ENCODE measurements at regions not wholly inside any gene's neighbourhood (a gene's known extent, or its start where the extent isn't known, plus 50 kb on each side); places are given as distances from the start of the nearest gene placed in this dataset.

- DNase-seq (ENCODE audit: low read depth), result no peak
- TF ChIP-seq CTCF (conservative IDR thresholded peaks at IDR 0.05; ENCODE audit: low read length), result no peak
- no peak overlapping the region for H3K4me3 ChIP-seq (ENCODE audit: low read length)
These were observed 86.4 kb upstream of the TIAM2 start for GRCh38 chr6:154908723-154909122.

DNA sequence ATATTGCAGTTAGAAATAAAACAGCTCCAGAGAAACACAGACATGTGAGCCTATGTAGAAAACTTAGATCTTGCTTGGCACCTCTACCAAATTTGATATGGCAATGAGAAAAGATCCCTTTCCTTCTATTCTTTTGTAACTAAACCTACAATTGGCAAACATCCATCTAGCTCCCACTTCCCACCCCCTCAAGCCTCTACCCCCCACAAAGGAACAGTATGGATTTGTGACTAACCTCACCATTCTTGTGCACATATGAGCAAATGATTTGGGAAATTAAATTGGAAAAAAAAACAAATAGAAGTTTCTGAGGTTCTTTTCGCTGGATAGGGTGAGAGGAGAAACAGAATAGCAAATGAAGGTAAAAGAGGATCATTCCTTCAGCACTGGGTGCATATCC lies 85.8 kb upstream of the TIAM2 start:
- no peak for TF ChIP-seq CTCF (conservative IDR thresholded peaks at IDR 0.05; ENCODE audit: low read length)
- DNase-seq (ENCODE audit: low read depth), result no peak
- no peak overlapping the region for H3K4me3 ChIP-seq (ENCODE audit: low read length)

GRCh38 chr6:154909821-154910220 lies 85.3 kb upstream of the TIAM2 start:
- peak; percentile 77 for DNase-seq (ENCODE audit: low read depth)
- H3K4me3 ChIP-seq (ENCODE audit: low read length), result no peak overlapping the region
- no peak for TF ChIP-seq CTCF (conservative IDR thresholded peaks at IDR 0.05; ENCODE audit: low read length)

DNA sequence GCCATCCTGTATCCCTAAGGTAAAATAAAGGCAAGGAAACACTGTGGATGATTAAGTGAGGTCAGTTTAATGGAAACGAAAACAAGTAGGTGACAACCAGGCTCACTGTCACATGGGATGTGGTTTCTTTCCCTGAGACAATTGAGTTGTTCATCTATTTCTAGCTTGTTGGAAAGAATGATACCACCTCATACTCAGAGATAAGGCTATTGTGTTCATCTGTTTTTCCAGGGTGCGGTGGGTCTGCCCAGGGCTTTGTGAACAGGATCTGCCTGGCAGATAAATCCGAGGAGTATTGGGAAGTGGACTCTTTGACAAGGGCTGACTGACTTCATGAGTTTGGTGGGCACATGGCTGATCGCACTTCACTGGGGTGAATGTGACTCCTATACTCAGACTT lies 80.8 kb upstream of the TIAM2 start:
- DNase-seq (ENCODE audit: low read depth), result no peak
- H3K4me3 ChIP-seq (ENCODE audit: low read length), result no peak overlapping the region
- TF ChIP-seq CTCF (conservative IDR thresholded peaks at IDR 0.05; ENCODE audit: low read length), result no peak

- no peak for TF ChIP-seq CTCF (conservative IDR thresholded peaks at IDR 0.05; ENCODE audit: low read length)
- no peak for DNase-seq (ENCODE audit: low read depth)
- H3K4me3 ChIP-seq (ENCODE audit: low read length), result no peak overlapping the region
These were observed 78.3 kb upstream of the TIAM2 start for GRCh38 chr6:154916857-154917256.

DNA sequence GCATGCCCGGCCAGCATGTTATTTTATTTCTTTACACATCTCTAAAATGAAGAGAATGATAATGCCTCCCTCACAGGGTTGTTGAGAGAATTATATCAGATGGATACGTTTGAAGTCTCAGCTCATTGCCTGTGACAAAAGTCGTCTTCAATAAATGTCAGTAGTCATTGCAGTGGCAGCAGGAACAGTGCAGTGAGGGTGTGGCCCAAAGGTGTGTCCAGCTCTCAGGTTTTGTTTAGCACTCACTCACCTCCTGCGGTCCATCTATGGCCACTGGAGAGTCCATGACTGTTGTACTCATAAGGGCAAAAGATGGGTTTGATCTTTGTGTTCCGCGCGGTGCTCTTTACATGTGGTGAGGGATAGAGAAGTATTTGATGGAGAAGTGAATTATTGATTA lies 77.2 kb upstream of the TIAM2 start:
- H3K4me3 ChIP-seq (ENCODE audit: low read length), result no peak overlapping the region
- TF ChIP-seq CTCF (conservative IDR thresholded peaks at IDR 0.05; ENCODE audit: low read length), result no peak
- DNase-seq (ENCODE audit: low read depth), result no peak

DNA sequence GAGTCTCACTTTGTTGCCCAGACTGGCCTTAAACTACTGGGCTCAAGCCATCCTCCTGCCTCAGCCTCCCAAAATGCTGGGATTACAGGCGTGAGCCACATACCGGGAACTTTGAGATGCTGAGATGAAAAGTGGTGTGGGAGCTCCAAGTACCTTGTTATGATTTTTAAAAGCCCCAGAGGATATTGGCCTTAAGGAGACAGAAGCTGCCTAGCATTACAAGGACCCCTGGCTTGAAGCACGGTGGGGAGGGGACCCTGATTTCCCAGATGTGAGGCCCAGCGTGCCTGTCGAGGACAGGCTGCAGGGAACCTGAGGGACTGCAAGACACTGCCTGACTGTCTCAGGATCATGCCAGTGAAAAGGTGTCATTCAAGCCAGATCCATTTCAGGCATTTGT lies 75.3 kb upstream of the TIAM2 start:
- H3K4me3 ChIP-seq (ENCODE audit: low read length), result no peak overlapping the region
- DNase-seq (ENCODE audit: low read depth), result no peak
- TF ChIP-seq CTCF (conservative IDR thresholded peaks at IDR 0.05; ENCODE audit: low read length), result no peak

Measured in AG10803 (cell line).